NOMO-1 (cell line): ENCODE measurements at regions not wholly inside any gene's neighbourhood (a gene's known extent, or its start where the extent isn't known, plus 50 kb on each side); places are given as distances from the start of the nearest gene placed in this dataset.
"Not testable (repeated sequence)": the region's sequence is repeated elsewhere in the genome, so short reads cannot be mapped to it uniquely, and the experiment has no call there.

Experiments
- DNase-seq, 2 experiments: peaks; one replicate each; lab custom pipeline; 2025; ENCODE audit not compliant: unreplicated experiment in 2 of 2; lab: John Stamatoyannopoulos, UW

DNA sequence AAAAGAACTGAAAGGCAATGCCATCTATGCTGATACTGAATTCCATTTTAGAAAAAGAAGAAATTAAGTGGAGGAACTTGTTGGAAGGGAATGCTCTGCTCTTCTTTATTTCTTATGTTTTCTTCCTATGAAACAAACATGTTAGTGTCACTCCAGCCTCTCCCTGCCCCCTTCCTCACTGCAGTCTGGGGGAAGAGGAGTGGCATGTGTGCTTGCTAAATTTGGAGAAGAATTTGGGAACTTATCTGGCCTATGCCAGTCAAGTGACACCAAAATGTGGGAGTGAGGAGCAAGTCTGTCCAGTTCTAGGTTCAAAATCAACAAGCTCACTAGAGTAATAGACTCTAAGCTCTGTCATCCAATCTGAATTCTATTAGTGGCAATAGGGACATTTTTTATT, 214.6 kb downstream of the RBM26 start:
- no peak for DNase-seq

DNA sequence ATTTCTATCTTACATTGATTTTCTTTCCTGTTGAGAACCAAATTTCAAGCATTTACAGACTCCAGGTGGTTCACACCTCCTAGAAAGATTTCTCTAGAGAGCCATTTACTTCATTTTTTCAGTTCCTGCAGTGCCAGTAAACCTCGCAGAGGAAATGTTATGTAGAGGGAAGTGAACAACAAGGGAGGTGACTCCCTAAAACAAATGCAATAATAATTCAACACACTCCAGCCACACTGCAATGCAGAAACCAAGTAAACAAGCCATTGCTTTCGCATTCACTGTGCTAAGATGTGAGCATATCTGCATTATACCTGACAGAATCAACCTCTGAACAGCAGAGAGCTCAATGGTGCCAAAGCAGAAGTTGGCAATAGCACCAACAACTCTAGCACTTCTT, 215.1 kb downstream of the RBM26 start:
- peak in 1 of 2 experiments; percentile 56 for DNase-seq

DNA sequence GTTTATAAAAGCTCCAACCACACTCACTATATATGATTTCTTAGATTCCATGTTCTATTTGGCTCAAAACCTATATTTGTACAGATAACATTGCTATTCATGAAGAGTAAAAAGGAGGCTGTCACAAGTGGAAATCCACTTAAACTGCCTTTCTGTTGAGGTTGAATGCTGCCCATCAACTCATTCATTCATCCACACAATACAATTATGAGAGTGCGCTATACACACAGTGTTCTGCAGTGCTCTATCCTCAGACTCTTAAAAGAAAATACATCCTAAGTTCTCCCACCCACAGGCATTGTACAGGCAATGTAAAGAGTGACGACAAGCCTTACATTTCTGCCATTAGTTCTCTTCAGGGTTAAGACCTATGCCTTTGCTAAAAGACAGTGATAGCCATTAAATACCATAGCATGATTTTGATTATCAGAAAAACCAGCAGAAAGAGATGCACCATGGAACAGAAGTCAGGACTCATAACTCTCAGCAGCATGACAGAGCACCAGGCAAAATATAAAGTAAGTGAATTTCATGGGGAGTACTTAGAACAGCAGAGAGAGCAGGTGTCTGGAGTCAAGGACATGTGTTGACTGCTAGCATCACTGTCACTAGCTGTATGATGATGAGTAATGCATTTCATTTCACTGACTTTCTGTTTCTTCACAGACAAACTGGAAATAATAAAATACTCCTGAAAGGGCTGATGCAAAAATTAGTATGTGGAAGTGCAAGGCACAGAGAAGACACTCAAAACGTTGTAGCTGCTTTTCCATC, 218.0 kb downstream of the RBM26 start:
- no peak for DNase-seq

DNA sequence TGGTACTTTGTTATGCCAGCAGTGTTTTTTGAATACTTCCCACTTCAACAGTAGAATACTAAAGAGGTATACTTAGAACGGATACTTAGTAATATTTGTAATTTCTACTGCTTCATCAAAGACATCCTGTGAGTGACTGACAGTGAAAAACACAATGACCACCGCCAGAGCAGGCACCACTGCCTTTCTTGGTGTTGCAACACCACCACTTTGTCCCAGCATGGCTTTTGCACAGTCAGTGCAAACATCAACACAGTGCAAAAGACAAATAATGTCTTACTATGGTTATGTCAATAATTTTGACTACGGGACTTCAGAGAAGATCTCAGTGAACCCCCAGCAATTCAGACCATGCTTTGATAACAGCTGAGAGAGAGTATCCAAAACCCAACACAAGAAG, 220.5 kb downstream of the RBM26 start:
- DNase-seq = no peak

DNA sequence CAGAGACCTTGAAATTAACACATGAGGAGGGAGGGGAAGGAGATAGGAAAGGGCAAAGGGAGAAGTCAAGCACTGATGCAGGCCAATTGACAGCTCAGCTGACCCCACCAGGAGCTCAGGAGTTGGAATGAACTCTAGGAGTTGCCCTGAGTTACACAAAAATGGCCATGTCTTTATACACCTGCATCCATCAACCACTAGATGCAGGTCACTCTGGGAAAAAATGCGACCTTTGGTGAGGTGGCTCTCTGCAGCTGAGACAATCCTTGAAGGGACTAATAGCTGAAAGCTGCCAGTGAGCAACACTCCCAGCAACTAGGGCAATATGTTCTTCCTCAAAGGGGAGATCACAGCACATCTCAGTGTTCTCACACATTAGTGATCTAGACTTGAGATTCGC, 222.8 kb downstream of the RBM26 start:
- no peak for DNase-seq

DNA sequence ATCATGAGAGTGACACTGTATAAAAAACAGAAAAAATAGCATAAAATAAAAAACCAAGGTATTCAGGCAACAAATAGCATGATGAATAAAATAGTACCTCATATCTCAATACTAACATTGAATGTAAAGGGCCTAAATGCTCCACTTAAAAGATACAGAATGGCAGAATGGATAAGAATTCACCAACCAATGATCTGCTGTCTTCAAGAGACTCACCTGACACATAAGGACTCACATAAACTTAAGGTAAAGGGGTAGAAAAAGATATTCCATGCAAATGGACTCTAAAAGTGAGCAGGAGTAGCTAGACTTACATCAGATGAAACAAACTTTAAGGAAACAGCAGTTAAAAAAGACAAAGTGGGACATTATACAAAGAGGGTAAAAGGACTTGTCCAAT, 232.4 kb downstream of the RBM26 start:
- not testable (repeated sequence) for DNase-seq

DNA sequence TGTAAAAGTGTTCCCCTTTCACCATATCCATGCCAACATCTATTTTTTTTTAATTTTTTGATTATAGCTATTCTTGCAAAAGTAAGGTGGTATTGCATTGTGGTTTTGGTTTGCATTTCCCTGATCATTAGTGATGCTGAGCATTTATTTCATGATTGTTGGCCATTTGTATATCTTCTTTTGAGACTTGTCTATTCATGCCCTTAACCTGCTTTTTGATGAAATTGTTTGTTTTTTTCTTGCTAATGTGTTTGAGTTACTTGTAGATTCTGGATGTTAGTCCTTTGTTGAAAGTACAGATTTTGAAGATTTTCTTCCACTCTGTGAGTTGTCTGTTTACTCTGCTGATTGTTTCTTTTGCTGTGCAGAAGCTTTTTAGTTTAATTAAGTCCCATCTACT, 233.1 kb downstream of the RBM26 start:
- DNase-seq = not testable (repeated sequence)

DNA sequence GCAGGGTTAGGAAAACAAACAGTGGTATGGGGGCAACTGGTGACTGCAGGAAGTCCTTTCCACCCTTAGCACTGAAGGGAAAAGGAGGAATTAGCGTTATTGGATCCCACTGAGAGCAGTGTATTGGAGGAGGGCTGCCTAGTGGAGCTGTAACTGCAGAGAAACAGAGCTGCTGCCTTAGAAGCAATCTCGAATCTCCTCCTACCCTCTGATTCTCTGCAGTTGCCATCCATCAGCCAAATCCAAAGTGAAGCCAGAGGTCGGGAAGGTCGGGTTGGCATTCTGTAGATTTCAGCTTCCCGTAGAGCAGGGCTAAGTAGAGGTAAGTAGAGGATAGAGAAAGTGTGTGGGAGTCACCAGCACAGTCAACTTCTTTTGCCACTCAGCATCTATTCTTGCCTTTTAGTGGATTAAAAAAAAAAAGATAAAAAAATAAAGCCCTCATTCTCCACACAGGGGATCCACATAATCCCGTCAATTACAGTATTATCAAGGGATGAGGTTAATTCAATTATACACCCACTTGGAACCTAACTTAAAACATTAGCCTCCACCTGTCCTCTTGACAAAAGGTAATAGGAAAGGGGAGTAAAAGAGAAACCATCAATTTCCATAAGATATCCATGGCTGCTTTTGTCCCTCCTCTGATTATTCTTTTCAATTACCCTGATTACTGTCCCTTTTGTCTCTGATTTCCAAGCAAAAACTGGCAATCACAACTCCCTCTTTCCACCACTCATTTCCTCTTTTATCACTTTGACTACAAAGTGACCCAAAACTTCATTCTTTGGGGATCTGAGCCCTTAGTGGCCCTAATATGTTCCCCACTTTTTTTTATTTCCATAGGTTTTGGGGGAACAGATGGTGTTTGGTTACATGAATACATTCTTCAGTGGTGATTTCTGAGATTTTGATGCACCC, 234.7 kb downstream of the RBM26 start:
- DNase-seq = no peak

DNA sequence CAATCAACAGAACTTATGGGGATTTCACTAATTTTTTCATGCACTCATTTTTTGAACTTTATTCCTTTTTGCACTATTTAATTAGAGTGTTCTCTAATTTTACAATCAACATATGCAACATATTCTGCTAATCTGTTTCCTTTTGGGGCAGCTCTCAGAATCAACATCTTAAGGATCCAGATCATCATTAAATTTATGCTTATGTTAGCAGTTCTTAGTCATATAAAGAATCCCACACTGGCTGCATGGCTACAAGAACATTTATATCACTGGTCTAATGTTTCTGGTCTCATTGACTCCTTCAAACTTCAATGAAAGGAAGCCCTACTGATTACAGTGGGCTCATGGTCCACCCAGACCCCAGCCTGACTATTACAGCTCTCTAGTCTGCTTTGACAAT, 245.2 kb downstream of the RBM26 start:
- no peak for DNase-seq

DNA sequence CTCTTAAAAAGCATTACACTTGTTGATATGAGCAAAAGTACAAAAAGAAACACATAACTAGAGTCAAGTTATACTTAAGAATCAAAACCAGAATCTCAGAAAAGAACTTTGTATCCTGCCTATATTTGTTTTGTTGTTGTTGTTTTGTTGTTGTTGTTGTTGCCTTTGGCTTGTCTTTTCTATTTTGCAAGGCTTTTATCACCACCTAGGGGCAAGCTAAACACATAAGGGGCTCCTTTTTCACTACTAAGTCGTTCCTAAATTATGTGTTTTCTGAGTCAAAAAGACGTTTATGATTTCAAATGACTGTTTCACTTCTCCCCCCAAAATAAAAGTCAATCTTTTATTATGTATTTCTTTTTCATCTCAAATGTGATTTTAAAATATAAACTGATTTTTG, 250.2 kb downstream of the RBM26 start:
- DNase-seq = no peak

DNA sequence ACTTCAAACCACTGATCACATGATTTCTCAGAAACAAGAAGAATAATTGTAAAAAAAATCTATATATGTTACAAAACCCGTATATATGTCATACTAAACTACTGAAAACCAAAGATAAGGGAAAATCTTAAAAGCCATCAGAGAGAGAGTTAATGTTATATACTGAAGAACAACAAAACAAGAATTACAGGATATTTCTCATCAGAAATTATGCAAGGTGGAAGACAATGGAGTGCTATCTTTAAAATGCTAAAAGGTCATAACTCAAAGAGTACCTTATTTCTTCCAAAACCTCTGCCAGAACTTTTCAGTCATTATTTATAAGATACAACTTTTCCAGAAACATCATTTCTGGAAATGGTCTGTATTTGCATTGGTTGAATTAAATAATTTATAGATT, 256.8 kb downstream of the RBM26 start:
- no peak for DNase-seq

DNA sequence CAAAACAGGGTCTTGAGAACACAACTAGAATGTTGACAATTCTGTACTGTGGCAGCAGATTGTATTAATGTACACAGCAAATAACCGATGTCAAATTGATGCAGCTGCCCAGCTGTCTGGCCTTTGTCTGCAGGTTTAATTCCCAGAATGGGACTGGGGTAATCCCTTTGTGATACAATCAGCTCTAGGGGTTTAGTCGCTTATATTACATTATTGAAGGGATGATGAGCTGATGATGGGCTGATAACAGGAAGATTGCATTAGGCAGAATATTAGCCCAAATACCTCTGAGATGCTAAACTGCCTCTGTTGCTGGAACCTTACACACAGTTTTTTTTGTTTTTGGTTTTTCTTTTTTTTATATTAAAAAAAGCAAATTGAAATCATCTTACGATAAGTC, 265.0 kb downstream of the RBM26 start:
- DNase-seq = no peak

DNA sequence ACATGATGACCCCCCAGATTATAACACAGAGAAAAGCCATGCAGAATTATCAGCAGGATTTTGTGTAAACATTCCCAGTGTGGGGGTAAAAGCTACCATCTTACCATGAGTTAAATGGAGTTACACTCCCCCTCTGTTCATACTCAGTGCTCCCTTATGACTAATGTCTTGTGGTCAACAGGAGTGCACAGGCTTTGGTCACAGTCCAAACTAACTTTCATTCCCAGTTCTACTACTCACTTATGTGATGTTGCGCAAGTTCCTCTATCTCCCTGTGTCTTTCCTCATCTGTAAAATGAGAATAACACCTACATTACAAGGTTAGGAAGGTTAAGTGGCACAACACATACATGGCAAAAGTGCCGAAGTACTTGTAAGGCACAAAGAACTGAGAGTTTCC, 277.9 kb downstream of the RBM26 start:
- peak; percentile 65 to 88 for DNase-seq

DNA sequence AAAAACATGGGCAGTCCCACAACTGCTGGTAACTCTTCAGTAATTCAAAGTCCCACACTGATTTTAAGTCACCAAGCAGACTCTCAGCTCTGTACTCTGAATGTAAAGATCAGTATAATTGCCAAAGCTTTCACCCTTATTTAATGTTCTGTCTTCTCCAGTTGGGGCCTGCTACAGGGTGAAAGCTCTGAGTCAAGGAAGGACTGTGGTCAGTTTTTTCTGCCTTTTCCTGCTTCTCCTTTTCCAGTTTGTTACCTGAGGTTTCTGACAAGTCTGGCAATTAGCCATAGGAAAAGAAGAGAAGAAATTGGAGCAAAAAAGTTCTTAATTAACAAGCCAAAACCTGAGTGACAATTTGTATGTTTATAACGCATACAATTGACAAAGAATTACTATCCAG, 279.3 kb downstream of the RBM26 start:
- DNase-seq = no peak

DNA sequence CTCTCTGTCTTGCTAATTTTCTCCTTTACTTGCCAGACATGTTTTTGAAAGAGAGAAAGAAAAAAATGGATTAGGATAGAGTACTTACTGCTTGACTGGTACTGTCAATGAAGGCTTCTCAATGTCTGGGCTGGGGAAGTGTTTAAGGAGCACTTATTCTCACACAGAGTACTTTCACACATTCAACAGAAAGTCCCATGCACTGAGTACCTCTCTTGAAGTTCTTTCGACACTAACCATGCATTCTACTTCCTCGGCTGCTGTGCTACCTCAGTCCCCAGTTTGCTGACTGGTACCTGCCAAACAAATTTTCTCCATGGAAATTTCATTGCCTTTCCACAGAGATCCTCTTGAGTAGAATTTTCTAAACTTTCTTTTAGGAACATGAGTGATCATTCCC, 281.9 kb downstream of the RBM26 start:
- DNase-seq = no peak

DNA sequence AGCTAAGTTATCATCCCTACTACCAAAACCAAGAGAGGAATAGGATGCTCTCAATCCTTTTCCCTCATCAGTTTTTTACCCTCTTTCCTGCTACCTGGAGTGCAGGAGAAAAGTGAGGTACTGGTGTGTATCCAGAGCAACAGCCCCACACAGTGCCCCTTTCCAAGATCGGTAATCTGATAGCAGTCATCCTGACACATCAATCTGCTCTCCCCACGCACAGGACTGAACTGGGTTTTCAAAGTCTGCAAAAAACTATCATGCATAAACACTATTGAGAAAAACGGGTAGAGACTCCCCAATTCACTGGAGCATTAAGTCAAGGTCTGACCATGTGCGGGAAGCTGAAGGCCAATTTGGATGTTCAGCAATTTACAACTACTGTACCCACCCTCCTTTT, 284.8 kb downstream of the RBM26 start:
- DNase-seq = no peak

DNA sequence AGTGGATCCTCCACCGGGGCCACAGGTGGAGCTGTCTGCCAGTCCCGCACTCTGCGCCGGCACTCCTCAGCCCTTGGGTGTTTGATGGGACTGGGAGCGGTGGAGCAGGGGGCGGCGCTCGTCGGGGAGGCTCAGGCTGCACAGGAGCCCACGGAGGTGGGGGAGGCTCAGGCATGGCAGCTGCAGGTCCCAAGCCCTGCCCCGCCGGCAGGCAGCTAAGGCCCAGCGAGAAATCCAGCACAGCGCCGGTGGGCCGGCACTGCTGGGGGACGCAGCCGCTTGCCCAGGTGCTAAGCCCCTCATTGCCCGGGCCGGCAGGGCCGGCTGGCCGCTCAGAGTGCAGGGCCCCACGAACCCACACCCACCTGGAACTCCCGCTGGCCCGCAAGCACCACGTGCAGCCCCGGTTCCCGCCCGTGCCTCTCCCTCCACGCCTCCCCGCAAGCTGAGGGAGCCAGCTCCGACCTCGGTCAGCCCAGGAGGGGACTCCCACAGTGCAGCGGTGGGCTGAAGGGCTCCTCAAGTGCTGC, 286.4 kb downstream of the RBM26 start:
- DNase-seq = no peak

DNA sequence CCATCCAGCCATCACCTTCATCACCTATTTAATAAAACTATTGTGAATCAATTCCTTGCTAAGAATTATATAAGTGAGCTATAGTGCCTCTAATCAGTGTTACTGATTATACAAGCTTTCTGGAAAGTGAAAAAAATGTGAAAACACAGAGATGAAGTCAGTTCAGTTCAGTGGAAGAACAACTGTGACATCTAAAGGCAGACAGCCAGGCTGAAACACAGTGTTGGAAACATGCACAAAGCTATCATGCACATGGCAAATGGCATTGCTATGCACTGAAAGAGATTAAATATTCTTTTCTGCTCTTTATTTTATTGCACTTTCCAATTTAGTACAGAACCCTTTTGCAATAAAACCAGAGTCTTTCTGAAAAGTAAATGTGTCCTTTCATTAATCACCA, 294.0 kb downstream of the RBM26 start:
- DNase-seq = no peak

DNA sequence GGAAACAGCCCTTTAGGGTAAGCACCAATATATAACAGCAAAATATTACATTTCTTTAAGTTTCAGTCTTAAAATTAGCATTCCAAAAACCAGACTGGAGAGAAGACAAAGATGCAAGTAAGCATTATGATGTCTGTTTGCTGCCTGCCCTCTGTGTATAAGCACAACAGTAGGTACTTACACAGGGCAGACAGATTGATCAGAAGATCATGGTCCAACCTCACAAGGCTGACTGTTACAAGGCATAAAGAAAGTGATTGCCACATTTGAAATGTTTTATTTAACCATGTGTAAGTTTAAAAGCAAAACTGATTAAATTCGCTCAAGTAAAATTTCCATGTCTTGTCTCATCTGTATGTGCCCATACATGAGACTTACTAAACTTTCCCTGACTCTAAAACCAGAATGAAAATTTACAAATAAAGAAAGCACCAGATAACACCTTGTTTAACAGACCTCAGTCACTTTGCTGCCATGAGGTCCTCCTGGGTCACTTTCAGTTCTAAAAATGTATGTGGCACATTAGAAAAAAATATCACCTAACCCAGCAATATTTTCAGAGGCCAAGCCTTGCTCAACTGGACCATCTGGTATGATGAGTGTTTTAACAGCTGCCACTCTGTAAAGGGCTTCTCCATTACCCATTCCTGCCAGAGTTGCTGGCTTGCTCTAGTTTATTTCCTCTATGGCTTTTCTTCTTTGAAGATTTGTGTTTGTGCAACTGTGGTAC, 297.0 kb downstream of the RBM26 start:
- peak in 1 of 2 experiments; percentile 19 for DNase-seq

DNA sequence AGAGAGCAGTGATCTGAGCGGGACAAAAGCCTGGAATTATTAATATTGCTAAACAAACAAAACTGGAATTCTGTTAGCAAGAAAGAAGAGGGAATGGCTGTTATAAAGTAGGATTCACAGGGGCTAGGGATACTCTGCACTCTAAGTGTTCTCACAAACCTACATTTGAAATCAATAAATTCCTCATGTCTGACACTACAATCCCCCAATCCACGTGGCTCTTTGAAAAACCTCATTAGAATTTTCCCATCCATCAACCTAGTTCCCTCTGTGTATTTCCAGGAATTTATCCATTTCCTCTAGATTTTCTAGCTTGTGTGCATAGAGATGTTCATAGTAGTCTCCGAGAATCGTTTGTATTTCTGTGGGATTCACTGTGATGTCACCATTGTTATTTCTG, 307.5 kb downstream of the RBM26 start:
- no peak for DNase-seq

DNA sequence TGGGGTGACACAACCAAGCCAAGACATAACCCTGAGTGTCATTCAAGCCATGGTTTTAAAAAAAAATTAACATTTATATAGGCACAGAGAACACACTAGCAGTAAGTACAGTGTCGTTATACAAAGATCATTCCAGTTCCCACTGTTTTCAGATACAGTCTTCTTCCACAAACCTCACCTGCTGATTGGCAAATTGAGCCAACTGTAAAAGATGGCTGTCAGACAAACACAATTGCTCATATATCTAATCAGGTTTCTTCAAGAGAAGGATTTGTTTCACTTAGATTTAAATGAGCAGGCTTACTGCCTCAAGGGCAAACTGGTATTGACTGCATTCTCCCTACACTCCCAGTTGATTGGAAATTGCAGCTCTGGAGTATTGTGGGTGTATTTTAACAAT, 308.9 kb downstream of the RBM26 start:
- no peak for DNase-seq
